GM13976 (cell line): ENCODE measurements at regions not wholly inside any gene's neighbourhood (a gene's known extent, or its start where the extent isn't known, plus 50 kb on each side); places are given as distances from the start of the nearest gene placed in this dataset.

Experiments
- DNase-seq: peaks from one replicate; pipeline ENCODE4 v3.0.0; 2012; ENCODE audit warnings: low spot score
- in situ Hi-C: fragments of 300-500 bp; cut with MboI; formaldehyde crosslinking; loops from one replicate; pipeline ENCODE4 v1.12.0; 2022; ENCODE audit warnings: low sequenced_read_pairs, mixed read lengths, inconsistent platforms; ENCODE audit not compliant: unreplicated experiment
- TF ChIP-seq, protein P1 (sequence below): IDR thresholded peaks from 2 replicates; pipeline ENCODE4 v1.5.1; 2012; ENCODE audit warnings: borderline replicate concordance, mild to moderate bottlenecking; ENCODE audit not compliant: insufficient read depth; ENCODE audit errors: extremely low read depth, missing control alignments, control extremely low read depth

DNA sequence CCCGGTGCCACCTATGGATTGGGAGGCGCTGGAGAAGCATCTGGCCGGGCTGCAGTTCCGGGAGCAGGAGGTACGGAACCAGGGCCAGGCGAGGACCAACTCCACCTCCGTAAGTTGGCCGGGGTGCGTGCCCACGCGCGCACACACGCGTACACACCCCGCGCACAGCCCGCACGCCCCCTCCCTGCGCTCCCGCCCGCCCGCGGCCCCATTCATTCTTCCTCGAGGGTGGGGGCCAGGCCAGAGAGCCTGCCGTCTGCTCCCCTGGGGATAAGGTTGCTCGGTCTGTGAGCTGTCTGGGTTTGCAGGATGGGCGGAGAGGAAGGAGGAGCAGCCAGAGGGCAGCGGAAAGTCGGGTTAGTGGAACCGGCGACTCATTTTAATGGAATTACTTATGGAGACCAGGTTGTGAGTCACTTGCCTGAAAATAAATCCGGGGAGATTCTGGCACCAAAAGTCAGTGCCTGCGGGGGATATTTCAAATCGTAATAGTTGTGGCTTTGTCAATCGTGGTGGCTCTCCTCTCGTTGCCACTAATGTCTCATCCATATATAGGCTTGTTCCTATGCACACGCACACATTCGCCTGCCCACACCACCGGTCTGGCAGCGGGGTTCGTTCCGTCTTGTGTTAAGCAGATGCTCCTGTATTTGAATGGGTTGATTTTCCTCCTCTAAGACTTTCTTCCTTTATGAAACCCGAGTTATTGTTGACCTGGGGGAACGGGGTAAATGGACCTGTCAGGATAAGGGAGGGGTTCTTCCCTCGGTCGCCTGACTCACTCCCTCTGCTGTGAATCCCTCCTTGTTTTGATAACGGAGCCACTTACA is 223.4 kb upstream of the IL12A start:
- DNase-seq = peak; percentile 40
- in situ Hi-C loops = no loop called here
- TF ChIP-seq, protein P1, sequence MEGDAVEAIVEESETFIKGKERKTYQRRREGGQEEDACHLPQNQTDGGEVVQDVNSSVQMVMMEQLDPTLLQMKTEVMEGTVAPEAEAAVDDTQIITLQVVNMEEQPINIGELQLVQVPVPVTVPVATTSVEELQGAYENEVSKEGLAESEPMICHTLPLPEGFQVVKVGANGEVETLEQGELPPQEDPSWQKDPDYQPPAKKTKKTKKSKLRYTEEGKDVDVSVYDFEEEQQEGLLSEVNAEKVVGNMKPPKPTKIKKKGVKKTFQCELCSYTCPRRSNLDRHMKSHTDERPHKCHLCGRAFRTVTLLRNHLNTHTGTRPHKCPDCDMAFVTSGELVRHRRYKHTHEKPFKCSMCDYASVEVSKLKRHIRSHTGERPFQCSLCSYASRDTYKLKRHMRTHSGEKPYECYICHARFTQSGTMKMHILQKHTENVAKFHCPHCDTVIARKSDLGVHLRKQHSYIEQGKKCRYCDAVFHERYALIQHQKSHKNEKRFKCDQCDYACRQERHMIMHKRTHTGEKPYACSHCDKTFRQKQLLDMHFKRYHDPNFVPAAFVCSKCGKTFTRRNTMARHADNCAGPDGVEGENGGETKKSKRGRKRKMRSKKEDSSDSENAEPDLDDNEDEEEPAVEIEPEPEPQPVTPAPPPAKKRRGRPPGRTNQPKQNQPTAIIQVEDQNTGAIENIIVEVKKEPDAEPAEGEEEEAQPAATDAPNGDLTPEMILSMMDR = no peak

- DNase-seq = no peak
- in situ Hi-C loops = no loop called here
- TF ChIP-seq, protein P1 = no peak
Observed at GRCh38 chr3:159765860-159766294, 222.8 kb upstream of the IL12A start.

GRCh38 chr3:159766563-159767185 is 222.0 kb upstream of the IL12A start:
- no peak for DNase-seq
- TF ChIP-seq, protein P1 = no peak
- in situ Hi-C loops = no loop called here

DNA sequence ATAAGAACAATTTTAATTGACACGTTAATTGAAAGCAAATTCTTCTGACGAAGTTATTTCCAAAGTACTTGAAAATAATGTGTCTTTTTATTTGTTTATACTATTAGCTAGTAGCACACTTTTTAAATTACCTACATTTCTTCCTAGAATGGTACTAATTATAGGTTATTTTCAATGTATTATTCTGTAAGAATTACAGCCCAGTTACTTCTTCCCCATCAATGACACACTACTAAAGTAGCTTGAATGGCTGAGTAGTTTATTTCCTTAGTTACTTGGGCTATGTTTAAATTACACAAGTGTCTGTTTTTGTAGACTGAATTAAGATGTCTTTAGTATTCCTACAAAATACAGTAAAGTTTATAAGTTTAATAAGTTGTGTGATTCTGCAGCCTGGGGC is 217.6 kb upstream of the IL12A start:
- in situ Hi-C loops = no loop called here
- DNase-seq = no peak
- TF ChIP-seq, protein P1 = no peak

GRCh38 chr3:159771865-159772611 is 216.6 kb upstream of the IL12A start:
- in situ Hi-C loops = no loop called here
- no peak for DNase-seq
- TF ChIP-seq, protein P1 = no peak

DNA sequence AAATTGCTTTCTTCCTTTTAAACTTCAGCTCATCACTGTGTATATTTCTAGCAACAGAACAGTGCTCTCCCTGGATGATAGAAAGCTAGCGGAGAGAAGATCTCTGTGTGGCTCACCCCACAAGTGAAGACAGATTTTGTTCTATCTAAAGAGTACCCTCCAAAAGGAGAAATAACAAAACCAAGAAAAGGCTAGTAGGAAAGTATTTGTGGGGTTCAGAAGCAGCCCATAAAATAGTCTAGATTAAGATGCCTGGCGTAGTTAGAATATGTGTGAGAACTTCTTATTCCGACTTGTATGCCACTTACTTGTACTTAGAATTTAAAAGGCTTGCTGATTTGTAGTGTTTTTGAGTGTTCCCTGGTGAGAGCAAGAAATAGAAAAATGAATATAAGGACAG is 214.9 kb upstream of the IL12A start:
- in situ Hi-C loops = no loop called here
- DNase-seq = no peak
- TF ChIP-seq, protein P1 = no peak
